ENCODE measurements at regions not wholly inside any gene's neighbourhood (a gene's known extent, or its start where the extent isn't known, plus 50 kb on each side); places are given as distances from the start of the nearest gene placed in this dataset.

DNA sequence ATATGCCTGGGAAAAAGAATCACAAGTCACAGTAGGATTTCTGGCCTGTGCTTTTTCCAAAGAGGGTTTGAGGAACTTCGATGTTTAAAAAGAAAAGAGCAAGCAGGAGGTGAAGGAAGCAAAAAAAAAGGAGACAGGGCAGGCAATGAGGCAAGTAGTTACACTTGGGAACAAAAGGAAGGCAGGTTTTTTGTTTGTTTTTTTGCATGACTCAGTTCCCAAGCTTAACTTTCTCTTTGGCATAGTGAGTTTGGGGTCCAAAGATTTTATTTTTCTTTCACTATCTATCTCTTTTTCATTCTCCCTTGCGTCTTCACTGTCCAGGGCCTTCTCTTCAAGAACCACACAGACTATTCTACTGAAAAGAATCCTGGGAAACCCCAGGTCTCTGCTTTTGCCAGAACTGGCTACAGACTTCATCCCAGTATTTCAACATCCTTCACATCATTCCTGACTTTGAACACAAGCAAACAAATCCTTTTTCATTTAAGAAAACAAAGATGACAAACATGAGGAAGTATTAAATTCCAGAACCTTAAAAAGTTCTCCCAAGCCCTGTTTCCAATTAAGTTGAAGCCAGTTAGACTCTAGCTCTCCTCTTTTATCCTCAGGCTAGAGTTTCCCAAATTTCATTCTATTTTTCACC lies 210.7 kb upstream of the RND3 start:
- no peak overlapping the region for H3K27ac ChIP-seq (ENCODE audit: low read depth, low read length)

More for the DNA sequence above, 210.7 kb upstream of the RND3 start:
- Histone ChIP-seq H3K9me3 (ENCODE audit: control insufficient read depth in 1 of 2, insufficient read depth in 1 of 2, low read depth in 1 of 2, low read length in 2 of 2) (no peaks in the 10 kb centered on the region), H3K4me1 (ENCODE audit: control insufficient read depth in 1 of 2, insufficient read depth in 2 of 2, low read length in 2 of 2) (no peaks in the 10 kb centered on the region), H3K36me3 (ENCODE audit: control insufficient read depth in 1 of 2, insufficient read depth in 2 of 2, low read length in 2 of 2) (no peaks in the 10 kb centered on the region), H2AFZ (ENCODE audit: low read depth, low read length, poor library complexity, severe bottlenecking) (no peak overlapping the region), H3K4me2 (ENCODE audit: low read length) (no peak overlapping the region), H3K9ac (ENCODE audit: low read length) (no peak overlapping the region), H3K27me3 (ENCODE audit: insufficient read depth, low read length) (no peaks in the 10 kb centered on the region), H3K4me3 (replicated peaks in 1 of 2; ENCODE audit: low read depth in 1 of 2, low read length in 2 of 2) (no peak overlapping the region), H3K9me2 (ENCODE audit: insufficient read depth) (no peaks in the 10 kb centered on the region), H4K20me1 (ENCODE audit: insufficient read depth) (no peaks in the 10 kb centered on the region), H3K79me2 (ENCODE audit: insufficient read depth, low read length) (no peaks in the 10 kb centered on the region)
- TF ChIP-seq SIN3A (IDR thresholded peaks at IDR 0.05; ENCODE audit: low read depth) (no peak), CBX3 (IDR thresholded peaks at IDR 0.05; ENCODE audit: low read depth) (no peak), EZH2phosphoT487 (IDR thresholded peaks at IDR 0.05; ENCODE audit: borderline replicate concordance) (no peak), ZFX (IDR thresholded peaks at IDR 0.05) (no peak), SP1 (IDR thresholded peaks at IDR 0.05; ENCODE audit: low read depth) (no peak), ELF1 (IDR thresholded peaks at IDR 0.05; ENCODE audit: borderline replicate concordance, low read depth) (no peak), POLR2A (IDR thresholded peaks at IDR 0.05; ENCODE audit: borderline replicate concordance, extremely low read depth, insufficient read depth, insufficient read length) (no peak), JUND (IDR thresholded peaks at IDR 0.05) (no peak), YY1 (IDR thresholded peaks at IDR 0.05; ENCODE audit: extremely low read depth, insufficient replicate concordance, low read depth, low read length) (no peak), RAD21 (IDR thresholded peaks at IDR 0.05; ENCODE audit: low read depth) (no peak), TCF7L2 (IDR thresholded peaks at IDR 0.05; ENCODE audit: borderline replicate concordance, extremely low read depth, insufficient read depth, insufficient read length) (no peak), ZNF274 (IDR thresholded peaks at IDR 0.05; ENCODE audit: low read depth, low read length) (no peak), EZH2 (IDR thresholded peaks at IDR 0.05) (no peak), CEBPB (IDR thresholded peaks at IDR 0.05; ENCODE audit: low read depth) (no peak), POLR2AphosphoS5 (IDR thresholded peaks at IDR 0.05; ENCODE audit: low read depth, low read length) (no peak), FOSL1 (IDR thresholded peaks at IDR 0.05; ENCODE audit: low read depth) (no peak), SRF (IDR thresholded peaks at IDR 0.05; ENCODE audit: low read depth) (no peak)
- TF ChIP-seq, protein P1, sequence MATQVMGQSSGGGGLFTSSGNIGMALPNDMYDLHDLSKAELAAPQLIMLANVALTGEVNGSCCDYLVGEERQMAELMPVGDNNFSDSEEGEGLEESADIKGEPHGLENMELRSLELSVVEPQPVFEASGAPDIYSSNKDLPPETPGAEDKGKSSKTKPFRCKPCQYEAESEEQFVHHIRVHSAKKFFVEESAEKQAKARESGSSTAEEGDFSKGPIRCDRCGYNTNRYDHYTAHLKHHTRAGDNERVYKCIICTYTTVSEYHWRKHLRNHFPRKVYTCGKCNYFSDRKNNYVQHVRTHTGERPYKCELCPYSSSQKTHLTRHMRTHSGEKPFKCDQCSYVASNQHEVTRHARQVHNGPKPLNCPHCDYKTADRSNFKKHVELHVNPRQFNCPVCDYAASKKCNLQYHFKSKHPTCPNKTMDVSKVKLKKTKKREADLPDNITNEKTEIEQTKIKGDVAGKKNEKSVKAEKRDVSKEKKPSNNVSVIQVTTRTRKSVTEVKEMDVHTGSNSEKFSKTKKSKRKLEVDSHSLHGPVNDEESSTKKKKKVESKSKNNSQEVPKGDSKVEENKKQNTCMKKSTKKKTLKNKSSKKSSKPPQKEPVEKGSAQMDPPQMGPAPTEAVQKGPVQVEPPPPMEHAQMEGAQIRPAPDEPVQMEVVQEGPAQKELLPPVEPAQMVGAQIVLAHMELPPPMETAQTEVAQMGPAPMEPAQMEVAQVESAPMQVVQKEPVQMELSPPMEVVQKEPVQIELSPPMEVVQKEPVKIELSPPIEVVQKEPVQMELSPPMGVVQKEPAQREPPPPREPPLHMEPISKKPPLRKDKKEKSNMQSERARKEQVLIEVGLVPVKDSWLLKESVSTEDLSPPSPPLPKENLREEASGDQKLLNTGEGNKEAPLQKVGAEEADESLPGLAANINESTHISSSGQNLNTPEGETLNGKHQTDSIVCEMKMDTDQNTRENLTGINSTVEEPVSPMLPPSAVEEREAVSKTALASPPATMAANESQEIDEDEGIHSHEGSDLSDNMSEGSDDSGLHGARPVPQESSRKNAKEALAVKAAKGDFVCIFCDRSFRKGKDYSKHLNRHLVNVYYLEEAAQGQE (IDR thresholded peaks at IDR 0.05; ENCODE audit: low read depth) = no peak
- TF ChIP-seq, protein P2, sequence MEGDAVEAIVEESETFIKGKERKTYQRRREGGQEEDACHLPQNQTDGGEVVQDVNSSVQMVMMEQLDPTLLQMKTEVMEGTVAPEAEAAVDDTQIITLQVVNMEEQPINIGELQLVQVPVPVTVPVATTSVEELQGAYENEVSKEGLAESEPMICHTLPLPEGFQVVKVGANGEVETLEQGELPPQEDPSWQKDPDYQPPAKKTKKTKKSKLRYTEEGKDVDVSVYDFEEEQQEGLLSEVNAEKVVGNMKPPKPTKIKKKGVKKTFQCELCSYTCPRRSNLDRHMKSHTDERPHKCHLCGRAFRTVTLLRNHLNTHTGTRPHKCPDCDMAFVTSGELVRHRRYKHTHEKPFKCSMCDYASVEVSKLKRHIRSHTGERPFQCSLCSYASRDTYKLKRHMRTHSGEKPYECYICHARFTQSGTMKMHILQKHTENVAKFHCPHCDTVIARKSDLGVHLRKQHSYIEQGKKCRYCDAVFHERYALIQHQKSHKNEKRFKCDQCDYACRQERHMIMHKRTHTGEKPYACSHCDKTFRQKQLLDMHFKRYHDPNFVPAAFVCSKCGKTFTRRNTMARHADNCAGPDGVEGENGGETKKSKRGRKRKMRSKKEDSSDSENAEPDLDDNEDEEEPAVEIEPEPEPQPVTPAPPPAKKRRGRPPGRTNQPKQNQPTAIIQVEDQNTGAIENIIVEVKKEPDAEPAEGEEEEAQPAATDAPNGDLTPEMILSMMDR (IDR thresholded peaks at IDR 0.05 in 2 of 3, conservative IDR thresholded peaks at IDR 0.05 in 1 of 3; ENCODE audit: borderline replicate concordance in 1 of 3, insufficient read depth in 1 of 3, low read depth in 2 of 3, low read length in 2 of 3) = no peak
- TF ChIP-seq, protein P3, sequence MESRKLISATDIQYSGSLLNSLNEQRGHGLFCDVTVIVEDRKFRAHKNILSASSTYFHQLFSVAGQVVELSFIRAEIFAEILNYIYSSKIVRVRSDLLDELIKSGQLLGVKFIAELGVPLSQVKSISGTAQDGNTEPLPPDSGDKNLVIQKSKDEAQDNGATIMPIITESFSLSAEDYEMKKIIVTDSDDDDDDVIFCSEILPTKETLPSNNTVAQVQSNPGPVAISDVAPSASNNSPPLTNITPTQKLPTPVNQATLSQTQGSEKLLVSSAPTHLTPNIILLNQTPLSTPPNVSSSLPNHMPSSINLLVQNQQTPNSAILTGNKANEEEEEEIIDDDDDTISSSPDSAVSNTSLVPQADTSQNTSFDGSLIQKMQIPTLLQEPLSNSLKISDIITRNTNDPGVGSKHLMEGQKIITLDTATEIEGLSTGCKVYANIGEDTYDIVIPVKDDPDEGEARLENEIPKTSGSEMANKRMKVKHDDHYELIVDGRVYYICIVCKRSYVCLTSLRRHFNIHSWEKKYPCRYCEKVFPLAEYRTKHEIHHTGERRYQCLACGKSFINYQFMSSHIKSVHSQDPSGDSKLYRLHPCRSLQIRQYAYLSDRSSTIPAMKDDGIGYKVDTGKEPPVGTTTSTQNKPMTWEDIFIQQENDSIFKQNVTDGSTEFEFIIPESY (IDR thresholded peaks at IDR 0.05; ENCODE audit: extremely low read depth, insufficient replicate concordance, low read length) = no peak
- ChIA-PET RAD21 (ENCODE audit: low non-redundant PET in 1 of 2, low total read pairs in 2 of 2, uncharacterized antibody in 2 of 2, unreplicated experiment in 2 of 2) (no interaction called here), POLR2A (no interaction called here), CTCF (no interaction called here)
- DNase-seq (ENCODE audit: low read depth, low spot score) (no peak), ATAC-seq (no peak)
- no TSS peak for BruUV-seq (replicated peaks)
- intact Hi-C loops (cut with micrococcal nuclease) = no loop called here
